ENCODE measurements at regions not wholly inside any gene's neighbourhood (a gene's known extent, or its start where the extent isn't known, plus 50 kb on each side); places are given as distances from the start of the nearest gene placed in this dataset.

DNA sequence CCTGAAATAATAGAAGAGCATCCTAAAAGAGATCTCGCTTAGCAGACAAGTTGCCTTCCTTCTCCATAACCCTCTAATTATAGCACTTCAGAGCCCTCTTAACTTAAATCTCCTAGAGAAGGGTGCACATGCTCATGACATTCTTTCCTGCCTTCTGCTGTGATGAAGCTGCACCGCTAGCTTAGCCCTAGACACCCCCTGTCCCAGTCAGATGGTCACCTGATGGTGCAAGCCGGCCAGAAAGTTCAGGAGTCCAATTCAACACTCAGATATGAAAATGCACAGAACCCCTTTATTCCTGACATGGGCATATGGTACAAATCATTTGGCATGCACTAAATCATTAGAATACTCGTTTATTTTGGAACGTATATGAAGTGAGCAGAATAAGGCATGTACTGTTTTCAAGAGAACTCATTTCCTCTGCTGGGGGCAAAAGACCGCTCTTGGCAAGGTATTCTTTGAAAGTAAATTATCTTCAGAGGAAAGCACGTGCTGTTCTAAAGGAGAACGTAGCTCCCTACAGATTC is 420.4 kb upstream of the PROK2 start:
- Histone ChIP-seq H2BK15ac (ENCODE audit: low read depth, low read length) (no peak overlapping the region), H3K18ac (ENCODE audit: insufficient read length, low read depth, low read length) (no peak overlapping the region), H2BK12ac (ENCODE audit: insufficient read length, low read depth, low read length) (no peak overlapping the region), H3K9me3 (ENCODE audit: control insufficient read depth, low read depth, low read length) (no peaks in the 10 kb centered on the region), H4K5ac (ENCODE audit: insufficient read length, low read depth, low read length) (no peak overlapping the region), H3K79me1 (ENCODE audit: insufficient read depth, low read depth, low read length, poor library complexity, severe bottlenecking) (no peaks in the 10 kb centered on the region), H3K79me2 (ENCODE audit: insufficient read depth, low read length) (no peaks in the 10 kb centered on the region), H4K20me1 (ENCODE audit: control insufficient read depth, insufficient read depth, insufficient read length) (no peaks in the 10 kb centered on the region), H3K14ac (ENCODE audit: insufficient read depth, low read length) (no peak overlapping the region), H2AK5ac (ENCODE audit: insufficient read length, low read length) (no peak overlapping the region), H2BK5ac (ENCODE audit: insufficient read length, low read length) (no peak overlapping the region), H3K4me2 (ENCODE audit: insufficient read depth, insufficient read length, low read length) (no peak overlapping the region), H4K91ac (ENCODE audit: insufficient read length, low read depth, low read length) (no peak overlapping the region), H2AFZ (ENCODE audit: low read length) (no peak overlapping the region), H3K27ac (ENCODE audit: insufficient read length, low read depth, low read length) (no peak overlapping the region), H2BK120ac (ENCODE audit: low read depth, low read length, poor library complexity, severe bottlenecking) (no peak overlapping the region), H4K8ac (replicated peaks; ENCODE audit: insufficient read length, low read depth, low read length) (no peak overlapping the region), H3K9ac (ENCODE audit: extremely low read depth, insufficient read length, low read length) (no peak overlapping the region), H2BK20ac (ENCODE audit: low read depth, low read length, poor library complexity, severe bottlenecking) (no peak overlapping the region), H3K4ac (ENCODE audit: low read depth, low read length) (no peak overlapping the region), H3K4me1 (ENCODE audit: insufficient read depth, low read length) (no peaks in the 10 kb centered on the region; the same call in 1 of the 2 replicates), H3K23ac (ENCODE audit: insufficient read length, low read depth, low read length) (no peak overlapping the region), H3K27me3 (ENCODE audit: insufficient read depth, low read length) (no peaks in the 10 kb centered on the region), H3K23me2 (ENCODE audit: insufficient read length, low read depth, low read length, poor library complexity, severe bottlenecking) (no peaks in the 10 kb centered on the region), H3T11ph (ENCODE audit: low read length) (no peak overlapping the region), H3K56ac (ENCODE audit: insufficient read length, low read depth, low read length) (no peak overlapping the region)
- Mint-ChIP-seq H3K36me3 (ENCODE audit: insufficient read depth in 1 of 3, low read depth in 3 of 3) (peaks cover 0 to 9% (median 5%) of the 10 kb centered on the region in 3 experiments; a peak in 4 of 7 replicates), H3K4me3 (no peak overlapping the region), H3K9me3 (peaks cover 2 to 4% of the 10 kb centered on the region in 2 experiments; a peak in 3 of 5 replicates), H3K4me1 (peaks cover 11 to 19% of the 10 kb centered on the region in 2 experiments), H3K27me3 (ENCODE audit: low read depth) (peaks cover 2% of the 10 kb centered on the region; the same call in 1 of the 2 replicates), H3K27ac (no peak overlapping the region)
- WGBS (ENCODE audit: extremely low coverage, insufficient read length, low lambda C conversion rate), result no CpG with 5 or more reads among the region's 8 CpGs
- TF ChIP-seq, protein P1, sequence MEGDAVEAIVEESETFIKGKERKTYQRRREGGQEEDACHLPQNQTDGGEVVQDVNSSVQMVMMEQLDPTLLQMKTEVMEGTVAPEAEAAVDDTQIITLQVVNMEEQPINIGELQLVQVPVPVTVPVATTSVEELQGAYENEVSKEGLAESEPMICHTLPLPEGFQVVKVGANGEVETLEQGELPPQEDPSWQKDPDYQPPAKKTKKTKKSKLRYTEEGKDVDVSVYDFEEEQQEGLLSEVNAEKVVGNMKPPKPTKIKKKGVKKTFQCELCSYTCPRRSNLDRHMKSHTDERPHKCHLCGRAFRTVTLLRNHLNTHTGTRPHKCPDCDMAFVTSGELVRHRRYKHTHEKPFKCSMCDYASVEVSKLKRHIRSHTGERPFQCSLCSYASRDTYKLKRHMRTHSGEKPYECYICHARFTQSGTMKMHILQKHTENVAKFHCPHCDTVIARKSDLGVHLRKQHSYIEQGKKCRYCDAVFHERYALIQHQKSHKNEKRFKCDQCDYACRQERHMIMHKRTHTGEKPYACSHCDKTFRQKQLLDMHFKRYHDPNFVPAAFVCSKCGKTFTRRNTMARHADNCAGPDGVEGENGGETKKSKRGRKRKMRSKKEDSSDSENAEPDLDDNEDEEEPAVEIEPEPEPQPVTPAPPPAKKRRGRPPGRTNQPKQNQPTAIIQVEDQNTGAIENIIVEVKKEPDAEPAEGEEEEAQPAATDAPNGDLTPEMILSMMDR (conservative IDR thresholded peaks at IDR 0.05), result no peak
- DNase-seq, result no peak

All from H9 (cell line).